Mammary epithelial cell (primary cell): ENCODE measurements at regions not wholly inside any gene's neighbourhood (a gene's known extent, or its start where the extent isn't known, plus 50 kb on each side); places are given as distances from the start of the nearest gene placed in this dataset.

ENCODE experiments used
- CTCF ChIP-seq, 2 donors: IDR thresholded peaks in 1 of 2; conservative IDR thresholded peaks in 1 of 2; 2 replicates each; pipeline ENCODE4 v1.5.1; 2011 to 2012; ENCODE audit warnings: inconsistent platforms in 2 of 2, low read length in 2 of 2, mild to moderate bottlenecking in 2 of 2, control low read depth in 1 of 2, low read depth in 1 of 2; ENCODE audit not compliant: insufficient read depth in 1 of 2; ENCODE audit errors: extremely low read depth in 1 of 2
- EZH2 ChIP-seq: IDR thresholded peaks from 2 replicates; pipeline ENCODE4 v1.6.1; 2012; ENCODE audit warnings: low read length, inconsistent platforms, borderline replicate concordance

GRCh38 chr3:102830415-102830814 is 395.6 kb downstream of the ZPLD1 start:
- TF ChIP-seq CTCF (conservative IDR thresholded peaks at IDR 0.05 in 1 of 2, IDR thresholded peaks at IDR 0.05 in 1 of 2; ENCODE audit: extremely low read depth in 1 of 2, insufficient read depth in 1 of 2, low read depth in 1 of 2, low read length in 2 of 2) (no peak), EZH2 (no peak)
